MM.1S (cell line): ENCODE measurements at regions not wholly inside any gene's neighbourhood (a gene's known extent, or its start where the extent isn't known, plus 50 kb on each side); places are given as distances from the start of the nearest gene placed in this dataset.

Experiments
- CTCF ChIP-seq: fragments of 300-600 bp; sonication (generic); IDR thresholded peaks from 2 replicates; pipeline ENCODE4 v1.5.1; 2016; ENCODE audit warnings: antibody characterized with exemption, low read length, mixed read lengths
- EZH2phosphoT487 ChIP-seq: fragments of 300-600 bp; sonication (generic); IDR thresholded peaks from 2 replicates; pipeline ENCODE4 v1.6.1; 2018; ENCODE audit warnings: antibody characterized with exemption, low read length

- TF ChIP-seq EZH2phosphoT487 (no peak), CTCF (no peak)
Observed at GRCh38 chr2:122886479-122887145, 1131.2 kb downstream of the TSN start.
